ENCODE measurements at regions not wholly inside any gene's neighbourhood (a gene's known extent, or its start where the extent isn't known, plus 50 kb on each side); places are given as distances from the start of the nearest gene placed in this dataset.

DNA sequence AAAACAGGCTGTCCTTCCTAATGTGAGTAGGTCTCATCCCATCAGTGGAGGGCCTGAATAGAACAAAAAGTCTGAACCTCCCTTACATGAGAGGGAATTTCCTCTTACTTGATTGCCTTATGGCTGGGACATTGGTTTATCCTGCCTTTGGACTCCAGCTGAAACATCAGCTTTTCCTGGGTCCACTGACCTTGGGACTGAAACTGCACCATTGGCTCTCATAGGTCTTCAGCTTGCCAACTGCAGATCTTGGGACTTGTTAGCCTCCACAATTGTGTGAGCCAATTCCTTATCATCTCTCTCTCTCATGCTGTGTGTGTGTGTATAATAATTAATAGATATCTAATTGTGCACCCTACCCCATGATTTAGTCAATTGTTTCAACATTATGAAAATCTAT is 375.3 kb upstream of the DDI1 start:
- TF ChIP-seq, protein P1, sequence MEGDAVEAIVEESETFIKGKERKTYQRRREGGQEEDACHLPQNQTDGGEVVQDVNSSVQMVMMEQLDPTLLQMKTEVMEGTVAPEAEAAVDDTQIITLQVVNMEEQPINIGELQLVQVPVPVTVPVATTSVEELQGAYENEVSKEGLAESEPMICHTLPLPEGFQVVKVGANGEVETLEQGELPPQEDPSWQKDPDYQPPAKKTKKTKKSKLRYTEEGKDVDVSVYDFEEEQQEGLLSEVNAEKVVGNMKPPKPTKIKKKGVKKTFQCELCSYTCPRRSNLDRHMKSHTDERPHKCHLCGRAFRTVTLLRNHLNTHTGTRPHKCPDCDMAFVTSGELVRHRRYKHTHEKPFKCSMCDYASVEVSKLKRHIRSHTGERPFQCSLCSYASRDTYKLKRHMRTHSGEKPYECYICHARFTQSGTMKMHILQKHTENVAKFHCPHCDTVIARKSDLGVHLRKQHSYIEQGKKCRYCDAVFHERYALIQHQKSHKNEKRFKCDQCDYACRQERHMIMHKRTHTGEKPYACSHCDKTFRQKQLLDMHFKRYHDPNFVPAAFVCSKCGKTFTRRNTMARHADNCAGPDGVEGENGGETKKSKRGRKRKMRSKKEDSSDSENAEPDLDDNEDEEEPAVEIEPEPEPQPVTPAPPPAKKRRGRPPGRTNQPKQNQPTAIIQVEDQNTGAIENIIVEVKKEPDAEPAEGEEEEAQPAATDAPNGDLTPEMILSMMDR (IDR thresholded peaks at IDR 0.05; ENCODE audit: poor library complexity, severe bottlenecking), result no peak
- TF ChIP-seq EP300 (conservative IDR thresholded peaks at IDR 0.05; ENCODE audit: poor library complexity, severe bottlenecking) (no peak), EZH2 (IDR thresholded peaks at IDR 0.05; ENCODE audit: borderline replicate concordance, insufficient read depth, low read length, poor library complexity, severe bottlenecking) (no peak), MXI1 (conservative IDR thresholded peaks at IDR 0.05; ENCODE audit: poor library complexity, severe bottlenecking) (no peak), TAF1 (IDR thresholded peaks at IDR 0.05; ENCODE audit: low read depth) (no peak), RAD21 (conservative IDR thresholded peaks at IDR 0.05) (no peak), SMC3 (conservative IDR thresholded peaks at IDR 0.05; ENCODE audit: poor library complexity) (no peak), POLR2AphosphoS5 (IDR thresholded peaks at IDR 0.05) (no peak)
- TF ChIP-seq, protein P2, sequence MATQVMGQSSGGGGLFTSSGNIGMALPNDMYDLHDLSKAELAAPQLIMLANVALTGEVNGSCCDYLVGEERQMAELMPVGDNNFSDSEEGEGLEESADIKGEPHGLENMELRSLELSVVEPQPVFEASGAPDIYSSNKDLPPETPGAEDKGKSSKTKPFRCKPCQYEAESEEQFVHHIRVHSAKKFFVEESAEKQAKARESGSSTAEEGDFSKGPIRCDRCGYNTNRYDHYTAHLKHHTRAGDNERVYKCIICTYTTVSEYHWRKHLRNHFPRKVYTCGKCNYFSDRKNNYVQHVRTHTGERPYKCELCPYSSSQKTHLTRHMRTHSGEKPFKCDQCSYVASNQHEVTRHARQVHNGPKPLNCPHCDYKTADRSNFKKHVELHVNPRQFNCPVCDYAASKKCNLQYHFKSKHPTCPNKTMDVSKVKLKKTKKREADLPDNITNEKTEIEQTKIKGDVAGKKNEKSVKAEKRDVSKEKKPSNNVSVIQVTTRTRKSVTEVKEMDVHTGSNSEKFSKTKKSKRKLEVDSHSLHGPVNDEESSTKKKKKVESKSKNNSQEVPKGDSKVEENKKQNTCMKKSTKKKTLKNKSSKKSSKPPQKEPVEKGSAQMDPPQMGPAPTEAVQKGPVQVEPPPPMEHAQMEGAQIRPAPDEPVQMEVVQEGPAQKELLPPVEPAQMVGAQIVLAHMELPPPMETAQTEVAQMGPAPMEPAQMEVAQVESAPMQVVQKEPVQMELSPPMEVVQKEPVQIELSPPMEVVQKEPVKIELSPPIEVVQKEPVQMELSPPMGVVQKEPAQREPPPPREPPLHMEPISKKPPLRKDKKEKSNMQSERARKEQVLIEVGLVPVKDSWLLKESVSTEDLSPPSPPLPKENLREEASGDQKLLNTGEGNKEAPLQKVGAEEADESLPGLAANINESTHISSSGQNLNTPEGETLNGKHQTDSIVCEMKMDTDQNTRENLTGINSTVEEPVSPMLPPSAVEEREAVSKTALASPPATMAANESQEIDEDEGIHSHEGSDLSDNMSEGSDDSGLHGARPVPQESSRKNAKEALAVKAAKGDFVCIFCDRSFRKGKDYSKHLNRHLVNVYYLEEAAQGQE (IDR thresholded peaks at IDR 0.05; ENCODE audit: borderline replicate concordance), result no peak
